GM19324 (cell line): ENCODE measurements at regions not wholly inside any gene's neighbourhood (a gene's known extent, or its start where the extent isn't known, plus 50 kb on each side); places are given as distances from the start of the nearest gene placed in this dataset.

Experiments used
- ATAC-seq: cut with Tn5 transposase; IDR thresholded peaks from one replicate; pipeline ENCODE4 v1.9.1; 2021; ENCODE audit warnings: mild to moderate bottlenecking, moderate library complexity; ENCODE audit not compliant: unreplicated experiment, low FRiP score

DNA sequence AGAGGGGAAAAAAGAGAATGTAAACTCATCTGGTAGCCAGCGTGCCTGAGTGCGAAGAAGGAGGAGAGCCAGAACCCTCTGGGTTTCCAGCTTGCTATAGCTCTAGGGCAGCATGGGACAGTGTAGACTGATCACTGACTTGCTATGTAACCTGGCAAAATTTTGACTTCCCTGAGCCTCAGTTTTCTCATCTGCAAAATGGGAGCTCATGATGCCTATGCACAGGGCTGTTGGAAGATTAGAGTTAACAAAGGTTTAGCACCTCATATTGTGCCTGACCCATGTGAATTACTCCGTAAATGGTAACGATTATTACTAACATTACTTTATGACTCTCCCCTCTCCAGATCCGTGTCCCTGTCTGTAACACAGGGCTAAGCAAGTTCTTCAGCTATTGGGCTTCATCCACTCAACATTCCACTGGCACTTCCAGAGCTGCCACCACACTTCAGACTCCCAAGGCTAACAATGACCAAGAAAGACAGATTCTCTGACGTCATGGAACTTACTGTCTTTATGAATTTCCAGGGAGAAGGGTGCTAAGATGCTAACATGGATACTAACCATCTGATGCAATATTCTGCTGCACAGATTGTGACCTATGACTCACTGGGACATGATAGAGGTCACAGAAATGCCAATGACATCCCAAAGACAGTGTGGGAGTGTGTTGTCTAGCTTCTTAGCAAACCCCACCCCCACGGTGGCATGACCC, 195.2 kb downstream of the TRIM29 start:
- ATAC-seq, result no peak

DNA sequence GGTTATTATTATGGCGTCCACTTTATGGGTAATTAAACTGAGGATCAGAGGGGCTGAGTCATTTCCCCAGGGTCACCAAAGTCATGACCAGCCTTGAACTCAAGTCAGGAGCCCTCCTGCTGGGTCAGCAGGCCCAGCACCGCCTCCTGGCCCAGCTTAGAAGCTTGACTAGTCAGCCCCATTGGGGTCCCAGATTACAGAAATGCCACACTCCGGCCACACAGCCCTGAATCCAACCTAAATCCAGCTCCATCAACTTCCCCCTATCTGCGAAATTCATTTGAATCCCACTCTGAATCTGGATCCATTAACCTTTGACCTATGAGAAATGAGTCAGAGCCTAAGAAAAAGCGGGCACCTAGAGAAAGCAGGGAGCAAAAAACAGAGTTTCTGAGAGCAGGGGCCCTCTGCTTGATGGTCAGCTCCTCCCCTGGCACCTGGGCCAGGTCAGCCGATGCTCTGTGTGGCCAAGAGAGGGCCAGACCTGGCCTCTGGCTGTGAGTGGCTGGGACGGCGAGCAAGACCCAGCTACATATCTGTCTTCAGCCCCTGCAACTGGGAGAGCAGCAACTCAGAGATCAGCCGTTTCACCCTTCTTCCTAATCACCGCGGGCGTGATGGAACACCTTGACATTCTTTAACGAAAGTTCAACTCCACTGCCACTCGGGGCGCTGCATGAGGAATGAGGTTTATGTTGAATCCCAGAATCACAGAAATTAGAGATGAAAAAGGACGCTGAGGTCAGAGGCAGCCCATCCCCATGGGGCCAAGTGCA, 196.1 kb downstream of the TRIM29 start:
- no peak for ATAC-seq

DNA sequence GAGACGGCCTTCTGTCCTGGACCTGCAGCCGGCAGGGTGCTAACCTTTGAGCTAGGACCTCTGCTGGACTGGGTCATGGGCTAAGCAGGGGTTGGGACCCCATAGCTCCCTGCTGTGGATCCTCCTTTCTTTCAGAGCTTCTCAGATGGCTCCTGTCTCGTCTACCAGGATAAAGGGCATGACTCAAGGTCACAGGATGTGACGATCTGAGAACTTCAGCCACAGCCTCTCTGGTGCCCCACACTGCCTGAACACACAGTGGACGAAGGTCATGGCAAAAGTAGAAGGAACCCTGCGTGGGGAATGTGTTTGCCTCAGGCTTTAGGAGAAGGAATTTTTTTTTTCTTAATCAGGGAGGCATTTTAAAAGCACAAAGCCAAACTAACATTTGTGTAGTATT, 196.7 kb downstream of the TRIM29 start:
- no peak for ATAC-seq

DNA sequence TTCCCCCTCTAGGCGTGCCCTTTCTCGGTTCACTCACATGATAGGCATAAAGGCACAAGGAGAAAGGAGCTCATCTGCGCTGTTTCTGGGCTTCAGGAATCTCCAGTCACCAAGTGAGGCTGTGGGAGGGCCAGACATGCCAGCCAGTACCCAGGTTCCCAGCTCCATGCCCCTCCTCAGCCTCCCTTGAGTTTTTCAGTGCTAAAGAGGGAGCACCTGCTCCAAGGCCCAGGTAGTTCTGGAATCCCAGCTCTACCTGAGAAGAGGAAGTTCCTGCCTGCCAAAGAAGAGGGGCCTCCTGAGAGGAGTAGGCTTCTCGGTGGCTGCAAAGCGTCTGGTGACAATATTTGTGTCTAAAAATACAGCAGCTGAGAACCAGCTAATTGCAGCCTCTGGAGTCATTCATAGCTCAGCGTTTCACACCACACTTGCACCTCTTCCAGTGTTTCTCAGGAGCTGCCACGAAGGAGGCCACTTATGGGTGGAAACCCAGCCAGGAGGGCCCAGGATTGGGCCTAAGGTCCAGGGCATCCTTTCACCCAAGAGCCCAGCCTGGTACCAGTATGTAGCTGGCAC, 197.4 kb downstream of the TRIM29 start:
- no peak for ATAC-seq

DNA sequence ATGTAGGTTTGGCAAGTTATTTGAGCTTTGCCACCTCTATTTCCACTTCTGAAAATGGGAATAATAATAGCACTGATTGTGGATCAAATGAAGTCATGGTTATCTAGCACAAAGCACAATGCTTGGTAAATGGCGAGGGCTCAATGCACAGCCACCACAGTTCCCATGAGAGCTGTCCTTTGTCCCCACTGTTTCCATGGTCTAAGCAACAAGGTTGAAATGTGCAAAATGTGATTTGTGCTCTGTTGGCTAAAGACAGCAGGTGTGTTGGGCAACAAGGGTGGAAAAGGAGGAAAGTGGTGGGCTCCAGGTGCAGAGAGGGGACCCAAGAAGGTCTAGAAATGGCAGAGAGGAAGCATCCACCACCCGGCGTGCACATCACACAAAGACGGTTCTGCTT, 200.5 kb downstream of the TRIM29 start:
- no peak for ATAC-seq

- ATAC-seq, result no peak
These were observed 201.5 kb downstream of the TRIM29 start for GRCh38 chr11:119936426-119936825.

GRCh38 chr11:119935349-119935925, 202.5 kb downstream of the TRIM29 start:
- no peak for ATAC-seq

GRCh38 chr11:119934866-119935265, 203.0 kb downstream of the TRIM29 start:
- ATAC-seq, result no peak

- ATAC-seq, result no peak
These were observed 203.6 kb downstream of the TRIM29 start for GRCh38 chr11:119934267-119934666.

DNA sequence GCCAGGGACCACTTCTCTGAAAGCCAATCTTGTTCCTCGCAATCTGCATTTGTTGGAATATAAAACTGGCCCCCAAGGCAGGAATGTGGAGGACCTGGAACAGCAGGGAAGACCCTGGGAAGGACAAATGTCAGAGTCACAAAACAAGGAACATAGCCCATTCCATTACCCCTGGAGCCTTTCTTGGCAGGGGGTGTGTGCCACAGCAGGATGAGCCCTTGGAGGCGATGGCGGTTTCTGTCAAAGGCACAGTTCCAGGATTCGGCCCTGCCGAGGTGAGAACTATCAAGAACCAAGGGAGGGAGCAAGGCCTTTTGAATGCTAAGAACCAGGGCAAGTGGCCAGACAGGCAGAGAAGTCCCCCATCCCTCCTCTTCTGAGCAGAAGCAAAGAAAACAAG, 204.3 kb downstream of the TRIM29 start:
- no peak for ATAC-seq

GRCh38 chr11:119932828-119933562, 204.0 kb upstream of the NECTIN1 start:
- no peak for ATAC-seq

- no peak for ATAC-seq
These were observed 199.0 kb upstream of the NECTIN1 start for GRCh38 chr11:119928047-119928446.

DNA sequence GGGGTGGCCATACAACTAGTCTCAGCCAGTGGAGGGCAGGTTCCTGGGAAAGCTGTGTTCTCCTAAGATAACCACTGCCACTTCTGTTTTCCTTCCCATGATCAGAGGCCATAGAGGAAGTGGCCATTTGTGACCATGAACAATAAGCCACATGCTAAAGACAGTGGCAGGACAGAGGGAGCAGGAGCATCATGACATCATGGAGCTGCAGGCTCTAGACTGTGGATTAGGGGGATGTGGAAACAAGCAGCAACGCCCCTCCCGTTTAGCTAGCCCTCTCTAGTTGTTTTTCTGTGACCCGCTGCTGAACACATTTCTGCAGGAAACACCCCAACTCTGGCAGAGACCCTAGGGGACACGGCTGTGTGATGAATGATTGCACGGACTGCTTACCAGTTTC, 195.0 kb upstream of the NECTIN1 start:
- no peak for ATAC-seq

GRCh38 chr11:119921571-119921970, 192.6 kb upstream of the NECTIN1 start:
- ATAC-seq, result no peak

GRCh38 chr11:119920666-119921387, 191.8 kb upstream of the NECTIN1 start:
- no peak for ATAC-seq

DNA sequence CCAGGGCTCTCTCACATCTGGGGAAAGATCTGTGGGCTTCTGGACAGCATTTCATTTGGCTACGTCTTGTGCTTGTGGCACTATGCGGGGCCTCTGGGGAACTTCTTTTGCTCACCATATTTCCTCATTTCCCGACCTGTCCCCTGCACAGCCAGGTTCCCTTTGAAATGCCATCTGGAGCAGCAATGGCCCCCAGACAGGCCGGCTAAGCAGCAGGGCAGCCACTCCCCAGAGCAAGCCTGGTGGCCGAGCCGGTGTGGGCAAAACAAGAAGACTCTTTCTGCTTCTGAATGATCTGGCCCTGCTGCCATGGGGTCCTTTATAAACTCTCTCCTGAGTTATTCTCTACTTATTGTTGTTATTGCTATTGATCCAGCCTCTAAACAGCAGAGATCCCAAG, 190.7 kb upstream of the NECTIN1 start:
- ATAC-seq, result no peak

DNA sequence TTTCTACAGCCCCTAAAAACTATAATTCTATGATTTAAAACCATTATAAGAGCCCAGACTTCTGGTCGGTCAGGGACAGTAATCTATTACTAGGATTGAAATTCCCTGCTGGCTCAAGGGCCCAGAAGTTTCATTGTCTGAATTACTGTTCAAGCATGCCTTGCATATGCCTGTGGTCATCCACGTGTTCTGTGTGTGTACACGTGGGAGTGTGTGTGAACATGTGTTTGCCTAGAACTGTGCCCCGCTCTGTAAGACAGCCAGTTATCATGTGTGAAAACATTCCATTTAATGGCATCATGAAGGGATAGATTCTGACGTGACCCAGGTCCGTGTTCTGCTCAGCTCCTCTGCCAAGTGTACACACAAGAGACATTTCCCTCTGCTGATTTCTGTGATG, 189.3 kb upstream of the NECTIN1 start:
- no peak for ATAC-seq

DNA sequence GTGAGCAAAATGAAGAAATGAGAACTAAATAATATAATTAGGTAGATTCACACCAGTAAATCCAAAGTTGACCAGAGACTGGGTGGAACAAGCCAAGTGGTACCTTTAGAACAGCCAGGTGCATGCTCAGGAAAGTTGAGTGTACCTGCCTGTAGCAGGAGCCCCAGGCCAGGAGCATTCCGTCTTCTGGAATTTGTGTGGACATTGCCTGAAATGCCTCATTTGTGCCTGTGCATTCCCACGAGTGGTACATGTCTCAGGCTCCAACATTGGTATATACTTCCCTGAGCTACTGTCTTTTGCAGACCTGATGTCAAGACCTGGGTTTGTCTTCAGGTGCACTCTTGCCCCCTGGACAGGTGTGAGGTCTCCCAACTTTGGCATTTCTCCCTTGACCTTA, 187.6 kb upstream of the NECTIN1 start:
- no peak for ATAC-seq

GRCh38 chr11:119912229-119912628, 183.2 kb upstream of the NECTIN1 start:
- ATAC-seq, result no peak

DNA sequence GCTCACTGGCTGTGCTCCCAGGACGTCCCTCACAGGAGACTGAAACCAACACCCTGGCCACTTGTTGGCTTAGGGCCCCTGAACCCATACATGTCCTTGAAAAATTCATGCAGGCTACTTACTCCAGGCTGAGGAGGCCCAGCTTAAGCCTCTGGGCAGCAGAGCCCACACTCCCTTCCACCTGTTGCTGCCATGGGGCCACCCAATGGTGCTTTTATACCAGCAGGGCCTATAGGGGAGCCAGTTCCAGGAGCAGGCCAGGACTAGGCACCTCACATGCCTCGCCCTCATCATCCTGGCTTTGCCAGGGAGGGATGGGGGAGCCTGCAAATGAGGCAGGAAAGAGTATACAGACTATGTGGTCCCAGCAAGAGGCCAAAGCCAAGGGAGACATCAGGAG, 181.7 kb upstream of the NECTIN1 start:
- ATAC-seq, result no peak
